H9 (cell line): ENCODE measurements at regions not wholly inside any gene's neighbourhood (a gene's known extent, or its start where the extent isn't known, plus 50 kb on each side); places are given as distances from the start of the nearest gene placed in this dataset.

Experiments
- DNase-seq: peaks from one replicate; pipeline ENCODE4 v3.0.0-alpha.2; 2017
- H2AFZ ChIP-seq: one replicate; pipeline ENCODE4 v1.6.1; 2013; ENCODE audit warnings: mild to moderate bottlenecking, low read length, control low read depth, moderate library complexity
- H2AK5ac ChIP-seq: 2 replicates; pipeline ENCODE4 v1.6.1; 2013; ENCODE audit warnings: low read length, control low read depth, mixed read lengths; ENCODE audit not compliant: insufficient read length
- H2BK120ac ChIP-seq: one replicate; pipeline ENCODE4 v1.6.1; 2013; ENCODE audit warnings: low read depth, mild to moderate bottlenecking, low read length, control low read depth, inconsistent platforms; ENCODE audit not compliant: poor library complexity, severe bottlenecking
- H2BK12ac ChIP-seq: 2 replicates; pipeline ENCODE4 v1.6.1; 2013; ENCODE audit warnings: low read length, control low read depth, mixed read lengths, low read depth; ENCODE audit not compliant: insufficient read length
- H2BK15ac ChIP-seq: 2 replicates; pipeline ENCODE4 v1.6.1; 2013; ENCODE audit warnings: low read depth, low read length, control low read depth
- H2BK20ac ChIP-seq: one replicate; pipeline ENCODE4 v1.6.1; 2013; ENCODE audit warnings: low read depth, mild to moderate bottlenecking, low read length, control low read depth, inconsistent platforms; ENCODE audit not compliant: poor library complexity, severe bottlenecking
- H2BK5ac ChIP-seq: 2 replicates; pipeline ENCODE4 v1.6.1; 2013; ENCODE audit warnings: low read length, control low read depth, mixed read lengths; ENCODE audit not compliant: insufficient read length
- H3K14ac ChIP-seq: 2 replicates; pipeline ENCODE4 v1.6.1; 2013; ENCODE audit warnings: low read length, control low read depth; ENCODE audit not compliant: insufficient read depth
- H3K18ac ChIP-seq: 2 replicates; pipeline ENCODE4 v1.6.1; 2013; ENCODE audit warnings: low read depth, mild to moderate bottlenecking, mixed read lengths, low read length, control low read depth; ENCODE audit not compliant: insufficient read length
- H3K23ac ChIP-seq: 2 replicates; pipeline ENCODE4 v1.6.1; 2013; ENCODE audit warnings: low read length, control low read depth, mixed read lengths, low read depth; ENCODE audit not compliant: insufficient read length
- H3K23me2 ChIP-seq: 2 replicates; pipeline ENCODE4 v1.6.1; 2013; ENCODE audit warnings: low read depth, mild to moderate bottlenecking, mixed read lengths, low read length, control low read depth; ENCODE audit not compliant: insufficient read length, poor library complexity, severe bottlenecking
- H3K27ac ChIP-seq: 2 replicates; pipeline ENCODE4 v1.5.1; 2013; ENCODE audit warnings: low read length, control low read depth, mixed read lengths, low read depth; ENCODE audit not compliant: insufficient read length
- H3K27me3 ChIP-seq: 2 replicates; pipeline ENCODE4 v1.6.1; 2013; ENCODE audit warnings: low read length, control low read depth, inconsistent platforms; ENCODE audit not compliant: insufficient read depth
- H3K4ac ChIP-seq: 2 replicates; pipeline ENCODE4 v1.6.1; 2013; ENCODE audit warnings: low read depth, mild to moderate bottlenecking, control low read depth, inconsistent platforms, low read length, moderate library complexity
- H3K4me1 ChIP-seq: 2 replicates; pipeline ENCODE4 v1.6.1; 2013; ENCODE audit warnings: low read length, control low read depth, inconsistent platforms; ENCODE audit not compliant: insufficient read depth
- H3K4me2 ChIP-seq: 2 replicates; pipeline ENCODE4 v1.6.1; 2013; ENCODE audit warnings: low read length, control low read depth, mixed read lengths; ENCODE audit not compliant: insufficient read length, insufficient read depth
- H3K56ac ChIP-seq: 2 replicates; pipeline ENCODE4 v1.6.1; 2013; ENCODE audit warnings: low read depth, mild to moderate bottlenecking, mixed read lengths, low read length, control low read depth; ENCODE audit not compliant: insufficient read length
- H3K79me1 ChIP-seq: 2 replicates; pipeline ENCODE4 v1.6.1; 2013; ENCODE audit warnings: low read depth, mild to moderate bottlenecking, moderate library complexity, low read length, control low read depth, inconsistent platforms; ENCODE audit not compliant: insufficient read depth, poor library complexity, severe bottlenecking
- H3K79me2 ChIP-seq: 2 replicates; pipeline ENCODE4 v1.6.1; 2013; ENCODE audit warnings: low read length, control low read depth, inconsistent platforms; ENCODE audit not compliant: insufficient read depth
- H3K9ac ChIP-seq: 2 replicates; pipeline ENCODE4 v1.6.1; 2013; ENCODE audit warnings: low read length, control low read depth, mixed read lengths; ENCODE audit not compliant: insufficient read length; ENCODE audit errors: extremely low read depth
- H3K9me3 ChIP-seq: one replicate; pipeline ENCODE4 v1.6.1; 2013; ENCODE audit warnings: low read depth, low read length, inconsistent platforms; ENCODE audit not compliant: control insufficient read depth
- H3T11ph ChIP-seq: one replicate; pipeline ENCODE4 v1.6.1; 2013; ENCODE audit warnings: mild to moderate bottlenecking, low read length, control low read depth, inconsistent platforms
- H4K20me1 ChIP-seq: one replicate; pipeline ENCODE4 v1.6.1; 2013; ENCODE audit not compliant: control insufficient read depth, insufficient read length, insufficient read depth
- H4K5ac ChIP-seq: 2 replicates; pipeline ENCODE4 v1.6.1; 2013; ENCODE audit warnings: low read depth, mild to moderate bottlenecking, mixed read lengths, low read length, control low read depth; ENCODE audit not compliant: insufficient read length
- H4K8ac ChIP-seq: replicated peaks from 2 replicates; pipeline ENCODE4 v1.6.1; 2013; ENCODE audit warnings: low read length, control low read depth, mixed read lengths, low read depth; ENCODE audit not compliant: insufficient read length
- H4K91ac ChIP-seq: 2 replicates; pipeline ENCODE4 v1.6.1; 2013; ENCODE audit warnings: low read depth, mild to moderate bottlenecking, moderate library complexity, mixed read lengths, low read length, control low read depth; ENCODE audit not compliant: insufficient read length
- H3K27ac Mint-ChIP-seq, 3 experiments: 2 replicates in 2 of 3; 3 replicates in 1 of 3; pipeline ENCODE4 v1.8.0; 2020 to 2021; ENCODE audit warnings: mixed read lengths in 3 of 3, mild to moderate bottlenecking in 1 of 3, moderate library complexity in 1 of 3
- H3K27me3 Mint-ChIP-seq: 2 replicates; pipeline ENCODE4 v1.8.0; 2021; ENCODE audit warnings: low read depth, mild to moderate bottlenecking, moderate library complexity, mixed read lengths
- H3K36me3 Mint-ChIP-seq, 3 experiments: 2 replicates in 2 of 3; 3 replicates in 1 of 3; pipeline ENCODE4 v1.8.0; 2020 to 2021; ENCODE audit warnings: low read depth in 3 of 3, mixed read lengths in 3 of 3; ENCODE audit not compliant: insufficient read depth in 1 of 3
- H3K4me1 Mint-ChIP-seq, 2 experiments: 2 replicates each; pipeline ENCODE4 v1.8.0; 2020; ENCODE audit warnings: mixed read lengths in 2 of 2
- H3K4me3 Mint-ChIP-seq, 2 experiments: 2 replicates in 1 of 2; 3 replicates in 1 of 2; pipeline ENCODE4 v1.8.0; 2020 to 2021; ENCODE audit warnings: mild to moderate bottlenecking in 2 of 2, mixed read lengths in 2 of 2, moderate library complexity in 1 of 2
- H3K9me3 Mint-ChIP-seq, 2 experiments: 2 replicates in 1 of 2; 3 replicates in 1 of 2; pipeline ENCODE4 v1.8.0; 2020; ENCODE audit warnings: mild to moderate bottlenecking in 2 of 2, mixed read lengths in 2 of 2, moderate library complexity in 1 of 2
- CTCF ChIP-seq: fragments of 200-600 bp; sonication (generic); conservative IDR thresholded peaks from 3 replicates; pipeline ENCODE4 v1.8.0; 2021; ENCODE audit warnings: antibody characterized with exemption, mild to moderate bottlenecking

- no peak overlapping the region for H2BK15ac ChIP-seq
- no peaks in the 10 kb centered on the region for H3K79me1 ChIP-seq
- no peaks in the 10 kb centered on the region for H3K79me2 ChIP-seq
- Mint-ChIP-seq H3K9me3 (peaks cover 12 to 14% of the 10 kb centered on the region in 2 experiments; a peak in 4 of 5 replicates), H3K27me3 (peaks cover 2% of the 10 kb centered on the region; the same call in 1 of the 2 replicates), H3K4me1 (peaks cover 10% of the 10 kb centered on the region in 2 experiments), H3K36me3 (peaks cover 2 to 16% (median 8%) of the 10 kb centered on the region in 3 experiments; a peak in 4 of 7 replicates), H3K27ac (no peak overlapping the region), H3K4me3 (no peak overlapping the region)
- H4K8ac ChIP-seq = no peak overlapping the region
- no peak overlapping the region for H2BK120ac ChIP-seq
- H2BK12ac ChIP-seq = no peak overlapping the region
- no peaks in the 10 kb centered on the region for H3K4me1 ChIP-seq
- no peak overlapping the region for H3K18ac ChIP-seq
- no peak overlapping the region for H3K14ac ChIP-seq
- H3K4me2 ChIP-seq = no peak overlapping the region
- H2BK5ac ChIP-seq = no peak overlapping the region
- no peak overlapping the region for H3K4ac ChIP-seq
- no peak overlapping the region for H3K9ac ChIP-seq
- no peak for TF ChIP-seq CTCF
- H3K27me3 ChIP-seq = no peaks in the 10 kb centered on the region
- no peak overlapping the region for H4K91ac ChIP-seq
- no peak overlapping the region for H3T11ph ChIP-seq
- no peak overlapping the region for H2AK5ac ChIP-seq
- H4K5ac ChIP-seq = no peak overlapping the region
- no peaks in the 10 kb centered on the region for H4K20me1 ChIP-seq
- H3K27ac ChIP-seq = no peak overlapping the region
- no peak overlapping the region for H2BK20ac ChIP-seq
- DNase-seq = no peak
- H3K23ac ChIP-seq = no peak overlapping the region
- no peaks in the 10 kb centered on the region for H3K23me2 ChIP-seq
- H3K9me3 ChIP-seq = no peaks in the 10 kb centered on the region
- H2AFZ ChIP-seq = no peak overlapping the region
- no peak overlapping the region for H3K56ac ChIP-seq
Observed at GRCh38 chr2:116238511-116238910, 1576.0 kb upstream of the DDX18 start.
